B cell (primary cell): ENCODE measurements at regions not wholly inside any gene's neighbourhood (a gene's known extent, or its start where the extent isn't known, plus 50 kb on each side); places are given as distances from the start of the nearest gene placed in this dataset.

ENCODE experiments used
- ATAC-seq: fragments of 200-7000 bp; cut with Tn5 transposase; one replicate; pipeline ENCODE4 v1.10.0; 2021; ENCODE audit warnings: low read depth, mild to moderate bottlenecking, moderate number of reproducible peaks, moderate library complexity
- CTCF ChIA-PET: fragments of 350-600 bp; sonication (Branson Sonifier 250); formaldehyde crosslinking; loops from one replicate; lab custom pipeline; 2021; ENCODE audit warnings: antibody characterized with exemption, inconsistent platforms; lab: Charles Lee
- POLR2A ChIA-PET: fragments of 350-600 bp; sonication (Branson Sonifier 250); formaldehyde crosslinking; loops from one replicate; lab custom pipeline; 2021; ENCODE audit warnings: antibody characterized with exemption; lab: Charles Lee
- DNase-seq: peaks from one replicate; pipeline ENCODE4 v3.0.0; 2013
- H2AFZ ChIP-seq: 2 replicates; pipeline ENCODE4 v1.6.1; 2012; ENCODE audit warnings: mild to moderate bottlenecking, low read depth, low read length; ENCODE audit not compliant: insufficient read depth, poor library complexity, severe bottlenecking
- H3K27ac ChIP-seq, 2 donors: 1 replicate in 1 of 2; 2 replicates in 1 of 2; pipeline ENCODE4 v1.5.1; 2012 to 2013; ENCODE audit warnings: low read length in 2 of 2, mild to moderate bottlenecking in 2 of 2, moderate library complexity in 1 of 2
- H3K27me3 ChIP-seq, 4 experiments: fragments of 200-600 bp in 1 of 4; sonication (generic) in 1 of 4; replicated peaks in 1 of 4; 1 replicate in 2 of 4; 2 replicates in 2 of 4; pipeline versions ENCODE4 v1.6.1 to v1.7.0; 2013 to 2016; ENCODE audit warnings: low read length in 3 of 4, mild to moderate bottlenecking in 2 of 4, mixed read lengths in 1 of 4, moderate library complexity in 1 of 4; ENCODE audit not compliant: insufficient read depth in 4 of 4, control insufficient read depth in 3 of 4; ENCODE audit errors: control extremely low read depth in 1 of 4
- H3K36me3 ChIP-seq, 2 experiments: replicated peaks in 1 of 2; 1 replicate in 1 of 2; 2 replicates in 1 of 2; pipeline versions ENCODE4 v1.6.1 to v1.7.1; 2013; ENCODE audit warnings: low read length in 1 of 2; ENCODE audit not compliant: insufficient read depth in 2 of 2, control insufficient read depth in 1 of 2; ENCODE audit errors: control extremely low read depth in 1 of 2, extremely low read depth in 1 of 2
- H3K4me1 ChIP-seq, 2 donors: fragments of 200-600 bp in 1 of 2; sonication (generic) in 1 of 2; 1 replicate in 1 of 2; 2 replicates in 1 of 2; pipeline versions ENCODE4 v1.5.1 to v1.6.1; 2013 to 2017; ENCODE audit warnings: low read length in 2 of 2; ENCODE audit not compliant: control insufficient read depth in 2 of 2, insufficient read depth in 2 of 2
- H3K4me2 ChIP-seq: replicated peaks from 2 replicates; pipeline ENCODE3; 2012; ENCODE audit warnings: mild to moderate bottlenecking, low read depth, low read length; ENCODE audit not compliant: poor library complexity, severe bottlenecking
- H3K4me3 ChIP-seq, 5 experiments: fragments of 200-600 bp in 1 of 5; sonication (generic) in 1 of 5; 1 replicate in 3 of 5; 2 replicates in 2 of 5; pipeline versions ENCODE4 v1.5.1 to v1.7.0; 2011 to 2016; ENCODE audit warnings: low read length in 4 of 5, mild to moderate bottlenecking in 4 of 5, low read depth in 2 of 5, control low read depth in 1 of 5, moderate library complexity in 1 of 5; ENCODE audit not compliant: insufficient read depth in 1 of 5; ENCODE audit errors: control extremely low read depth in 1 of 5, extremely low read depth in 1 of 5
- H3K79me2 ChIP-seq: fragments of 200-600 bp; sonication (generic); one replicate; pipeline ENCODE4 v1.6.0; 2016; ENCODE audit warnings: low read length; ENCODE audit not compliant: control insufficient read depth, insufficient read depth
- H3K9ac ChIP-seq: fragments of 200-600 bp; sonication (generic); 2 replicates; pipeline ENCODE4 v1.6.1; 2017; ENCODE audit warnings: mild to moderate bottlenecking, low read length, moderate library complexity
- H3K9me3 ChIP-seq, 3 donors: one replicate each; pipeline versions ENCODE4 v1.6.1 to v1.7.1; 2013; ENCODE audit warnings: low read length in 2 of 3; ENCODE audit not compliant: control insufficient read depth in 2 of 3, insufficient read depth in 1 of 3; ENCODE audit errors: control extremely low read depth in 1 of 3
- H4K20me1 ChIP-seq: 2 replicates; pipeline ENCODE4 v1.6.0; 2012; ENCODE audit warnings: mild to moderate bottlenecking, low read length; ENCODE audit not compliant: insufficient read depth, control insufficient read depth, poor library complexity, severe bottlenecking
- H3K27ac Mint-ChIP-seq: one replicate; pipeline ENCODE4 v1.8.0; 2021; ENCODE audit warnings: mixed read lengths
- H3K27me3 Mint-ChIP-seq: one replicate; pipeline ENCODE4 v1.8.0; 2021; ENCODE audit warnings: mixed read lengths
- H3K4me1 Mint-ChIP-seq: one replicate; pipeline ENCODE4 v1.8.0; 2021; ENCODE audit warnings: mixed read lengths
- H3K4me3 Mint-ChIP-seq: one replicate; pipeline ENCODE4 v1.8.0; 2021; ENCODE audit warnings: mixed read lengths
- H3K9me3 Mint-ChIP-seq: one replicate; pipeline ENCODE4 v1.8.0; 2022; ENCODE audit warnings: mixed read lengths; ENCODE audit not compliant: insufficient read depth
- EZH2 ChIP-seq: IDR thresholded peaks from 2 replicates; pipeline ENCODE4 v1.6.1; 2012; ENCODE audit warnings: borderline replicate concordance, low read depth, mild to moderate bottlenecking, moderate library complexity, low read length; ENCODE audit not compliant: insufficient read depth, poor library complexity, severe bottlenecking
- WGBS: methylation state at CpG from one replicate; pipeline ENCODE4 v1.1.5; 2013; ENCODE audit warnings: missing lambda C conversion rate; ENCODE audit not compliant: insufficient coverage; 5-methylcytosine and 5-hydroxymethylcytosine counted together
- intact Hi-C: fragments of 100-400 bp; cut with micrococcal nuclease; formaldehyde crosslinking; loops from one replicate; pipeline ENCODE4 v1.10.0; 2022
- TF ChIP-seq, protein P1 (sequence below): fragments of 200-600 bp; IDR thresholded peaks from one replicate; pipeline ENCODE4 v1.8.0; 2022; ENCODE audit warnings: antibody characterized with exemption, mild to moderate bottlenecking

DNA sequence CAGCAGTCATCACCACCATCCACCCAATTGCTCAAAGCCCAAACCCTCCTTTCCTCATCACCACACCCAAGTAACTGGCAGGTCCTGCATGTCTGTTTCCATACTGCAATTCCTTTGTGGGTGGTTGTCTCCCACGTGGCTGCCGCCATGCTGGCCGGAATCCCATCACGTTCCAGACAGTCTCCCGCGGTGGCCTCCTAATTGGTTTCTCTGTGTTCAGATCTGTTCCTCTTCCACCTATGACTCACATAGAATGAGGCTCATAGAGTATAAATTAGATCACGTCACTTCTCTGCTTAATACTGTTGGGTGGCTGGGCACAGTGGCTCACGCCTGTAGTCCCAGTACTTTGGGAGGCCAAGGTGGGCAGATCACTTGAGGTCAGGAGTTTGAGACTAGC lies 813.0 kb downstream of the TYW1 start:
- no peaks in the 10 kb centered on the region for H3K4me1 ChIP-seq
- no peak overlapping the region for H3K4me3 ChIP-seq
- no peak for ATAC-seq
- ChIA-PET POLR2A (no interaction called here), CTCF (no interaction called here)
- no peaks in the 10 kb centered on the region for H4K20me1 ChIP-seq
- Mint-ChIP-seq H3K27me3 (no peaks in the 10 kb centered on the region), H3K4me3 (no peak overlapping the region), H3K9me3 (peaks cover 4% of the 10 kb centered on the region), H3K4me1 (no peaks in the 10 kb centered on the region), H3K27ac (no peak overlapping the region)
- 93% methylated on average over 5 of the region's 8 CpGs for WGBS
- H3K4me2 ChIP-seq, result no peak overlapping the region
- no peak overlapping the region for H2AFZ ChIP-seq
- H3K9ac ChIP-seq, result no peak overlapping the region
- peaks cover 0 to 37% (median 0%) of the 10 kb centered on the region in 3 donors for H3K9me3 ChIP-seq
- intact Hi-C loops, result no loop called here
- no peaks in the 10 kb centered on the region for H3K36me3 ChIP-seq
- no peak for DNase-seq
- no peaks in the 10 kb centered on the region for H3K27me3 ChIP-seq
- no peak overlapping the region for H3K27ac ChIP-seq
- no peaks in the 10 kb centered on the region for H3K79me2 ChIP-seq
- TF ChIP-seq, protein P1, sequence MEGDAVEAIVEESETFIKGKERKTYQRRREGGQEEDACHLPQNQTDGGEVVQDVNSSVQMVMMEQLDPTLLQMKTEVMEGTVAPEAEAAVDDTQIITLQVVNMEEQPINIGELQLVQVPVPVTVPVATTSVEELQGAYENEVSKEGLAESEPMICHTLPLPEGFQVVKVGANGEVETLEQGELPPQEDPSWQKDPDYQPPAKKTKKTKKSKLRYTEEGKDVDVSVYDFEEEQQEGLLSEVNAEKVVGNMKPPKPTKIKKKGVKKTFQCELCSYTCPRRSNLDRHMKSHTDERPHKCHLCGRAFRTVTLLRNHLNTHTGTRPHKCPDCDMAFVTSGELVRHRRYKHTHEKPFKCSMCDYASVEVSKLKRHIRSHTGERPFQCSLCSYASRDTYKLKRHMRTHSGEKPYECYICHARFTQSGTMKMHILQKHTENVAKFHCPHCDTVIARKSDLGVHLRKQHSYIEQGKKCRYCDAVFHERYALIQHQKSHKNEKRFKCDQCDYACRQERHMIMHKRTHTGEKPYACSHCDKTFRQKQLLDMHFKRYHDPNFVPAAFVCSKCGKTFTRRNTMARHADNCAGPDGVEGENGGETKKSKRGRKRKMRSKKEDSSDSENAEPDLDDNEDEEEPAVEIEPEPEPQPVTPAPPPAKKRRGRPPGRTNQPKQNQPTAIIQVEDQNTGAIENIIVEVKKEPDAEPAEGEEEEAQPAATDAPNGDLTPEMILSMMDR, result no peak
- no peak for TF ChIP-seq EZH2

DNA sequence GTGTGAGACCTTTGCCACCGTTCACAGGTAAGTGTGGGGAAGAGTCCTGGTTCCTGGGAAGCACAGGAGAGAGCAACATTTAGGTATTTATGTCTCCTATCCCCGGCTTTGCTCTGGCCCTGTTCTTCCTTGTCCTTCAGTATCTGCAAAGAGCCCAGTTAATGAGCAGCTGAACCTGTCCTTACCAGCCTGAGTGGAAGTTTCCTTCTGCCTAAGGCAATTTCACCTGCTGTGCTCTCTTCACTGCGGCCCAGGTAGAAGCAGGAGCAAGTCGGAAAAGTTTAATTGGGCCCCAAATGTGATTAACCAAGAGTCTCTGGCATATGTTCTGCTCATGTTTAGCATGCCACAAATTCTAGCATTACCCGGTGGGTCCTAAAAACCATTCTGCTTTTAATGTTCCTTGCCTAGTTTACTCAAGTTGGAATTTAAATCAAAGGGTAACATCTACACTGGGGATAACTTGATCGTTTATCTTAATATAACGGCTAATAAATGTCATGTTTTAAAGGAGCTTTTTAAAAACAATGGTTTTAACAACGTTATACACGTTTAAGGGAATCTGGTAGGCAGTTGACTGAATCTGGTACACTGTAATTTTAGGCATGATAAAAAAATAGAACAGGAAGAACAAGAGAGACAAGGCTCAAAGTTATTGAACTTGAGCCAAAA lies 817.1 kb downstream of the TYW1 start:
- Mint-ChIP-seq H3K9me3 (peaks cover 8% of the 10 kb centered on the region), H3K4me1 (no peaks in the 10 kb centered on the region), H3K27ac (no peak overlapping the region), H3K27me3 (no peaks in the 10 kb centered on the region), H3K4me3 (no peak overlapping the region)
- no peak overlapping the region for H2AFZ ChIP-seq
- 83% methylated on average over 8 of the region's 9 CpGs for WGBS
- no peak overlapping the region for H3K9ac ChIP-seq
- POLR2A ChIA-PET, result no interaction called here
- CTCF ChIA-PET, result no interaction called here
- no peaks in the 10 kb centered on the region for H4K20me1 ChIP-seq
- no peak overlapping the region for H3K4me2 ChIP-seq
- no peak overlapping the region for H3K27ac ChIP-seq
- no peaks in the 10 kb centered on the region for H3K36me3 ChIP-seq
- TF ChIP-seq, protein P1, result no peak
- TF ChIP-seq EZH2, result no peak
- H3K4me1 ChIP-seq, result no peaks in the 10 kb centered on the region
- peaks cover 0 to 26% (median 0%) of the 10 kb centered on the region in 3 donors for H3K9me3 ChIP-seq
- ATAC-seq (no peak), DNase-seq (no peak)
- no peaks in the 10 kb centered on the region for H3K79me2 ChIP-seq
- no peaks in the 10 kb centered on the region for H3K27me3 ChIP-seq
- H3K4me3 ChIP-seq, result no peak overlapping the region
- intact Hi-C loops, result no loop called here
